ENCODE measurements at regions not wholly inside any gene's neighbourhood (a gene's known extent, or its start where the extent isn't known, plus 50 kb on each side); places are given as distances from the start of the nearest gene placed in this dataset.

DNA sequence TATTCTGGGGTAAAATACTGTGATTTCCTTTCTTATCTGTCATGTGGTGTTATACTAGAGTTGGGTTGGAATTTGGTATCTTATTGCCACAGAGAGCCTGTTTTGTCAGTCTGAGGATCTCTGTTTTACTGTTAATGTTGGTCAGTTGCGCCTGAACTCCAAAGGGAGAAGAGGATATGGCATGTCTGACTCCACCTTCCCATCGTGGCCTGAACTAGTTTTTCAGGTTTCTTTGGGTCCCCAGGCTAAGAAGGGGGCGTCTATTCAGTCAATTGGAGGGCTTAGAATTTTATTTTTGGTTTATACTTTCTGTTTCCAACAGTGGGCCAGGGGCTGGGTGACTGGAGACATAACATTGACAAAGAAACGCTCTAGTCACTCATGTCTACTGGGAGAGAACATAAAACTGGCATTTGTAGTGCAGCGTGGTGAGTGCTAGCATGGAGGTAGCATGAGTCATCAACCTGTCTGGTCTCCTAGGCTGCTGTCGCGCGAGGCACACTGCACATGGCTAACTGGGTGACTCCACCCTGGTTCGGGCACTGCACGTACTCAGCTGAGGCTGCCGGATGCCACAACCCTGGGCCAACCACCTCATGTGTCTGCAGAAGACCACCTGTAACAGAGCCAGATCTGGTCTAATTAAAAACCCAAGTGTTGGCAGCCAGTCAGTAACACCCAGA is 120.1 kb upstream of the OR9Q1 start:
- TF ChIP-seq KLF7 (tag by site-specific recombination; IDR thresholded peaks at IDR 0.05; ENCODE audit: borderline replicate concordance) (no peak), ZNF621 (tag by site-specific recombination; IDR thresholded peaks at IDR 0.05) (no peak), EGR2 (tag by site-specific recombination; IDR thresholded peaks at IDR 0.05; ENCODE audit: low read depth) (no peak), SALL2 (tag by site-specific recombination; IDR thresholded peaks at IDR 0.05; ENCODE audit: borderline replicate concordance) (no peak), ZNF157 (tag by site-specific recombination; IDR thresholded peaks at IDR 0.05) (no peak)
- TF ChIP-seq, protein P1, sequence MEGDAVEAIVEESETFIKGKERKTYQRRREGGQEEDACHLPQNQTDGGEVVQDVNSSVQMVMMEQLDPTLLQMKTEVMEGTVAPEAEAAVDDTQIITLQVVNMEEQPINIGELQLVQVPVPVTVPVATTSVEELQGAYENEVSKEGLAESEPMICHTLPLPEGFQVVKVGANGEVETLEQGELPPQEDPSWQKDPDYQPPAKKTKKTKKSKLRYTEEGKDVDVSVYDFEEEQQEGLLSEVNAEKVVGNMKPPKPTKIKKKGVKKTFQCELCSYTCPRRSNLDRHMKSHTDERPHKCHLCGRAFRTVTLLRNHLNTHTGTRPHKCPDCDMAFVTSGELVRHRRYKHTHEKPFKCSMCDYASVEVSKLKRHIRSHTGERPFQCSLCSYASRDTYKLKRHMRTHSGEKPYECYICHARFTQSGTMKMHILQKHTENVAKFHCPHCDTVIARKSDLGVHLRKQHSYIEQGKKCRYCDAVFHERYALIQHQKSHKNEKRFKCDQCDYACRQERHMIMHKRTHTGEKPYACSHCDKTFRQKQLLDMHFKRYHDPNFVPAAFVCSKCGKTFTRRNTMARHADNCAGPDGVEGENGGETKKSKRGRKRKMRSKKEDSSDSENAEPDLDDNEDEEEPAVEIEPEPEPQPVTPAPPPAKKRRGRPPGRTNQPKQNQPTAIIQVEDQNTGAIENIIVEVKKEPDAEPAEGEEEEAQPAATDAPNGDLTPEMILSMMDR (tag by site-specific recombination; IDR thresholded peaks at IDR 0.05) = no peak
- TF ChIP-seq, protein P2, sequence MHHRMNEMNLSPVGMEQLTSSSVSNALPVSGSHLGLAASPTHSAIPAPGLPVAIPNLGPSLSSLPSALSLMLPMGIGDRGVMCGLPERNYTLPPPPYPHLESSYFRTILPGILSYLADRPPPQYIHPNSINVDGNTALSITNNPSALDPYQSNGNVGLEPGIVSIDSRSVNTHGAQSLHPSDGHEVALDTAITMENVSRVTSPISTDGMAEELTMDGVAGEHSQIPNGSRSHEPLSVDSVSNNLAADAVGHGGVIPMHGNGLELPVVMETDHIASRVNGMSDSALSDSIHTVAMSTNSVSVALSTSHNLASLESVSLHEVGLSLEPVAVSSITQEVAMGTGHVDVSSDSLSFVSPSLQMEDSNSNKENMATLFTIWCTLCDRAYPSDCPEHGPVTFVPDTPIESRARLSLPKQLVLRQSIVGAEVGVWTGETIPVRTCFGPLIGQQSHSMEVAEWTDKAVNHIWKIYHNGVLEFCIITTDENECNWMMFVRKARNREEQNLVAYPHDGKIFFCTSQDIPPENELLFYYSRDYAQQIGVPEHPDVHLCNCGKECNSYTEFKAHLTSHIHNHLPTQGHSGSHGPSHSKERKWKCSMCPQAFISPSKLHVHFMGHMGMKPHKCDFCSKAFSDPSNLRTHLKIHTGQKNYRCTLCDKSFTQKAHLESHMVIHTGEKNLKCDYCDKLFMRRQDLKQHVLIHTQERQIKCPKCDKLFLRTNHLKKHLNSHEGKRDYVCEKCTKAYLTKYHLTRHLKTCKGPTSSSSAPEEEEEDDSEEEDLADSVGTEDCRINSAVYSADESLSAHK (tag by site-specific recombination; IDR thresholded peaks at IDR 0.05) = no peak
